Inflammatory macrophage (primary cell): ENCODE measurements at regions not wholly inside any gene's neighbourhood (a gene's known extent, or its start where the extent isn't known, plus 50 kb on each side); places are given as distances from the start of the nearest gene placed in this dataset.
"Not testable (repeated sequence)": the region's sequence is repeated elsewhere in the genome, so short reads cannot be mapped to it uniquely, and the experiment has no call there.

Source experiments
- DNase-seq, 2 donors: peaks; one replicate each; pipeline ENCODE4 v3.0.0-alpha.2; 2020 to 2022

DNA sequence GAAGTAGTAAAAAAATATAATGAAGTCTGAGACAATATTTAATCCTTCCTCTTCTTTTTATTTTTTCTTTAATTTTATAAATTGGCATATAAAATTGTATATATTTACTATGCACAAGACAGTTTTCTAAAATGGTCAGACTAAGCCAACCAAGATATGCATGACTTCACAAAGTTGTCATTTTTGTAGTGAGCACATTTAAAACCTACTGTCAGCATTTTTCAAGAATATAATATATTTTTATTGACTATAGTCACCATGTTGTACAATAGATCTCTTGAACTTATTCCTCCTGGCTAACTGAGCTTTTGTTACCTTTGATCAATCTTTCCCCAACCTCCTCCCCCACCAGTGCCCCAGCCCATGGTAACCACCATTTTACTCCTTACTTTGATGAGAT is 129.2 kb downstream of the ATP6V1G3 start:
- no peak for DNase-seq

DNA sequence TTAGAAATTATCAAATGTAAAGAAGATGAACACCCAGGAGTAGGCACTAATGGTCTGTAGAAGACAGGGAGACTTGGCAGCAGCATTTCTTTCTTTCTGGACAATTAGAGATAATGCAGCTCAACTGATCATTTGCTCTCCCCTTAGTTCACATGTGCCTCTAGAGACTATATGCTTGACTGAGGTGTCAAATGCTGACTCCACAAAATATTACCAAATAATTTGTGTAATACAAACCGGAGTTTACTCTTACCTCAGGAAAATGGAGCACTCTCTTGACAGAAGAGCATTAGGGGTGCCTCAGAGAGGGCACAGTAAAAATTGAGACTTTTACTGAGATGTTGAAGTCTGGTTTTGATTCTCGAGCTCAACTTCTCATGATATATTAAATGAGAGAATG is 131.8 kb downstream of the ATP6V1G3 start:
- DNase-seq = no peak

DNA sequence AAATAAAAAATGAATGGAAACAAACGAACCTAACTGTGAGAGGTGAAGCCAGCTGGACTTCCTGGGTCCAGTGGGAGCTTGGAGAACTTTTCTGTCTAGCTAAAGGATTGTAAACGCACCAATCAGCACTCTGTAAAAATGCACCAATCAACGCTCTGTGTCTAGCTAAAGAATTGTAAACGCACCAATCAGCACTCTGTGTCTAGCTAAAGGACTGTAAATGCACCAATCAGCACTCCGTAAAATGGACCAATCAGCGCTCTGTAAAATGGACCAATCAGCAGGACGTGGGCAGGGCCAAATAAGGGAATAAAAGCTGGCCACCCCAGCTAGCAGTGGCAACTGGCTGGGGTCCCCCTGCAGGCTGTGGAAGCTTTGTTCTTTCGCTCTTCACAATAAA is 135.8 kb downstream of the ATP6V1G3 start:
- DNase-seq = not testable (repeated sequence)

DNA sequence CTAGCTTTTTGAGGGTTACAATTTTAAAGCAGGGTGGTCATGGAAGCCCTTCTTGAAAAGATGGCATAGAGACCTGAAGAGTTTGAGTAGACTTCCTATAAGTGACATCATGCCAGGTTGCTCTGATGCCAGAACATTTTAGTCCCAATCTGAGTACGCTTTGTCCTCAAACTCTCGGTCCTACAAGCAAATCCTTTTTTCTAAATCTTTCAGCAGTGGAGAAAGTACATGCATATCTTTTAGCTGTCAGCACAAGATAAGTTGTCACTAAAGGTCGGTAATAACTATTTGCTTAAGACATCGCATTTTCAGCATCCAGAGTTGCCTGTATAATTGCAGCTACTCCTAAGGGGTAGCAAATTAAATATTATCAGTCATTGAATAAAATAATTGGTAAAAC is 140.4 kb downstream of the ATP6V1G3 start:
- DNase-seq = no peak

DNA sequence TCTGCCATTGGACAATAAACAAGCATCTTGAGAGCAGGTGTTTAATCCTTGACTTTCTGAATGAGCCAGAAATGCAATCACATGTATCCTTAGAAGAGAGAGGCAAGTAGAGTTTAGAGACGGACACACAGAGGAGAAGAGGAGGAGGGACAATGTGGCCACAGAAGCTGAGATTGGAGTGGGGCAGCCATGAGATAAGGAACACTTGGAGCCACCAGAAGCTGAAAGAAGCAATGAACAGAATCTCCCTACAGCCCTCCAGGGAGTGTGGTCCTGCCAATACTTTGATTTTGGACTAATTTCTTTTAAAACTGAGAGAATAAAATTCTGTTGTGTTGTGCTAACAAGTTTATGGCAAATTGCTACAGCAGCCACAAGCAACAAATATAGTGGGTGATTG is 141.0 kb downstream of the ATP6V1G3 start:
- no peak for DNase-seq

DNA sequence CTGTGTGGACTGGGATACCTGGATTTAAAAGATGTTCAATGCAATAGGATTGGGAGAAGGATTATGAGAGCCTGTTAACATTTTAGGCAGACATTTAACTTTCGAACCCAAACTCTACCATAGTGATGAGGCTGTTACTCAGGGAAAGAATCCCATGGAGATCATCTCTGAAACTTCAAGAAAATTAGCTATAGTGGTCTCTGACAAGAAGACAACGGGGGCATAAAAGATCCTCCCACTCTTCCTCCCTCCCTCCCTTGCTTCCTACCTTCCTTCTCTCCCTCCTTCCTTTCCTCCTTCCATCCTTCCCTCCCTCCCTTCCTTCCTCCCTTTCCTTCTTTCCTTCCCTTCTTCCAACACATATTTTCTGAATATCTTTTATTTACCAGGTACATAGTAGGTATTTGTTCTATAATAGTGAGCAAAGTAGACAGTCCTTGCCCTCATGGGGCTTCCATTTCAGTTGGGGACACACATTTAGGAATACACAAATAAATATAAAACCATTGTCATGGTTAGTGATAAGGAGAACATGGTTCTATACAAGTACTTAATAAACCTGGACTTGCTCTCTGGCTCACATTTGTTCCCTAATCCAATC is 143.2 kb downstream of the ATP6V1G3 start:
- no peak for DNase-seq

DNA sequence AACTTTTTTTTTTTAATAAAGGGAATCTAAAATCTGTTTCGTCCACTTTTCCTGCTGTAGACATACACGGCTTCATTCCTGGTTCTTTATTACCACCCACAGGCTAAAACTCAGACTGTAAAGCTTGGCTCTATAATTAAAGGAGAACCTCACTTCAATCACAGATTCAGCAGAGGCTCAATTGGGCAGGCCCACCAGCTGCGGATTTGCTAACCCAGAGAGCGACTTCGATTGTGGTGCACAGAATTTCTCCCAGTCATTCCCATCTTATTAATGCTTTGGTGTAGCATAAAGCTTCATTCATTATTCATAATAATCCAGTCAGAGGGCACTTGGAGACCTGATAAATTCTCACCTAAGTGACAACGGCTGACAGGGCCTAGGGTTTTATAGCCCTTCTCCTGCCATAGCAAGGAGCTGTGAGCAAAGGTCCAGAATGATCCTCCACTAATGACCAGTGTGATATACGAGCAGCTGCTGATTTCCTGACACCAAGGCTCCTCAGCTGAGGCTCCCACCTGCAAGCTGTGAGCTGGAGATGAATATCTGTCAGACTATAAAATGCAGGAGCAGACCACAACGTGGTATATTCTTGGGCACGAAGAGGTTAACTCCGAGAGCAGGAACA is 149.0 kb downstream of the ATP6V1G3 start:
- DNase-seq = no peak

DNA sequence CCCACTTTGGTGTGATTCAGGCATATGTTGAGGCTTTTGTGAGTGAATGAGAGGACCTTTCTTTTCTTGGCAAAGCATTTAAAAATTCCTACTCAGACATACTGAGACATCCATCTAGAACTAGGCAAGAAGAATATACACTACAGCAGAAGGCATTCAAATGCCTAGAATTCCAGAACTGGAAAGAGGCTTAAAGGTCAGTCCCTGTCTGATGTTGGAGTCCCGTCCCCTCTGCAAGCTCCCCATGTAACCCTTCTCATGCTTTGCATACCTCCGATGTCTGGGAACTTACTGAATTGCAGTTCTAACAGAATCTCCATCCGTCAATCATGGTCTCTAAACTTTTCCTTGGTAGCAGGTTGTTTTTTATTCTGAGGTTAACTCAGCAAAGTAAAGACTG is 152.9 kb downstream of the ATP6V1G3 start:
- no peak for DNase-seq

DNA sequence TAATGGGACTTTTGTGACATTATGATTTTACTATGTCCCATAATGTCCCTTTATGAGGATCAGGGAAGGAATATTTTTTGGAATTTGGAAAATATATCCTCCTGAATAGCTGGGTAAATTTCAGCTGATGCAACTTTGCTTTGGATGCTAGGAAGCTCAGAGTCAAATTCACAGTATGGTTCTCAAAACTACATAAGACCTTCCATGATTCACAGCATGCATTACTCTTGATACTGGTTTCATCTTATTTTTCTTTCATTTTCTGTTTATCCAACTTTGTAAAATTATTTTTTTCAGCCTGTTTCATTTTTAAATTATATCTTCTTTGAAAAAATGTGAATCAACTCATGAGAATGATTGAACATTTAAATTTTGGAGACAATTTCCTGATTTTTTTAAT is 160.2 kb downstream of the ATP6V1G3 start:
- DNase-seq = no peak

DNA sequence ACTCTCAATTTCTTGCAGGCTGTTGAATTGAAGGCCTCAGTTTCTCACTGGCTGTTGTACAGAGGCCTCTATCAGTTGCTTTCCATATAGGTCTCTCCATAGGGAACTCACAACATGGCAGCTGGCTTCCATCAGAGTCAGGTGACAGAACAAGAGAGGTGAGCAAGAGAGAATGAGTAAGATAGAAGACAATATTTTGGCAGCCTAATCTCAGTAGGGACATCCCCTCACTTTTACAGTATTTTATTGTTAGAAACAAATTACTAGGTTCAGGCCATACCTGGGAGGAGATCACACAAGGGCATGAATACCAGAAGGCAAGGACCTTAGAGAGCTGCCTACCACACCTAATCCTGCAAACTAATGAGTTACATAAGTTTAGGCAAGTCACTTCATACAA is 162.8 kb downstream of the ATP6V1G3 start:
- DNase-seq = no peak

DNA sequence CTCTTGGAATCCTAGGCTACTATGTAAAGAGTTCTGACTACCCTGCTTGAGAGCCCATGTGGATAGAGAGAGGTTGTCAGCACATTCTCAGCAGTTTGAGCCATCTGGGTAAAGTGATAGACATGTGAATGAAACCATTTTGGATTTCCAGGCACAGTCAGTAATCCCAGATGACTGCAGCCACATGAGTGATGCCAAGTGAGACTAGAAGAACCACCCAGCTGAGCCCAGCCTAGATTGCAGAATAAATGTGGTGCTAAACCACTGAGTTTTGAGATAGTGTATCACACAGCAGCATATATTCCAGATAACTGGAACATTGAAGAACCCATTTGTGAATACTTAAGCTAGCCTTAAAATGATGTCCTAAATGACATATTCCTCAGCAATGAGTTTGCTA is 166.2 kb downstream of the ATP6V1G3 start:
- DNase-seq = no peak

DNA sequence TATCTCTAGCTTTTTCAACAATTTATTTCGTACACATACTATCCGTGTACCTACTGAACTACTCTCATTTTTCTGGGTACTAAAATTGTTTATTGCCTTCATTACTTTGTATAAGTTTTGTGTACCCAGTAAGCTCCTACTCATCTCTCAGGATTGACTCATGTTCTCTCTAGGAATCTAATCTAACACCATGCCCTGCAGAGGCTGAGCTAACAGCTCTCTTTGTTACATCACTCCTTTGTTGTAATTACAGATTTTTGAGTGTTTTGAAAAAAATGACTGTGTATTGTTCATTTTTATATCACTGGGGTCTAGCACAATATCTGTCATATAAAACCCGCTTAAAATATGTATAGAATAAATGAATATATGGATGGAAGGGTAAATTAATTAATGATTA is 167.1 kb downstream of the ATP6V1G3 start:
- no peak for DNase-seq
